HL-60 (cell line): ENCODE measurements at regions not wholly inside any gene's neighbourhood (a gene's known extent, or its start where the extent isn't known, plus 50 kb on each side); places are given as distances from the start of the nearest gene placed in this dataset.

Experiments
- DNase-seq, 2 experiments: peaks; one replicate each; pipeline ENCODE4 v3.0.0-alpha.2; 2010 to 2020; ENCODE audit warnings: low read depth in 1 of 2, low spot score in 1 of 2
- H3K27ac ChIP-seq: fragments of 250-450 bp; sonication (Bioruptor Pico); replicated peaks from 2 replicates; pipeline ENCODE4 v1.5.1; 2020; ENCODE audit warnings: mild to moderate bottlenecking, moderate library complexity
- H3K27me3 ChIP-seq: fragments of 250-450 bp; sonication (Bioruptor Pico); 2 replicates; pipeline ENCODE4 v1.5.1; 2021; ENCODE audit warnings: mild to moderate bottlenecking, moderate library complexity; ENCODE audit not compliant: insufficient read depth, poor library complexity, severe bottlenecking
- H3K4me3 ChIP-seq: replicated peaks from 2 replicates; pipeline ENCODE4 v1.5.1; 2011; ENCODE audit warnings: mild to moderate bottlenecking, control low read depth, low read length; ENCODE audit not compliant: insufficient read depth
- GABPA ChIP-seq: IDR thresholded peaks from 2 replicates; pipeline ENCODE4 v1.6.1; 2012; ENCODE audit warnings: low read depth
- POLR2AphosphoS5 ChIP-seq: IDR thresholded peaks from 2 replicates; pipeline ENCODE4 v1.6.1; 2012; ENCODE audit warnings: low read depth
- SPI1 ChIP-seq: IDR thresholded peaks from 2 replicates; pipeline ENCODE4 v1.6.1; 2012; ENCODE audit warnings: low read depth, mild to moderate bottlenecking, borderline replicate concordance
- TF ChIP-seq, protein P1 (sequence below): IDR thresholded peaks from 2 replicates; pipeline ENCODE4 v1.6.1; 2012; ENCODE audit warnings: low read depth; ENCODE audit not compliant: insufficient replicate concordance
- TF ChIP-seq, protein P2 (sequence below): IDR thresholded peaks from one replicate; pipeline ENCODE4 v1.5.1; 2011; ENCODE audit warnings: low read length, control low read depth, inconsistent platforms; ENCODE audit not compliant: insufficient read depth

DNA sequence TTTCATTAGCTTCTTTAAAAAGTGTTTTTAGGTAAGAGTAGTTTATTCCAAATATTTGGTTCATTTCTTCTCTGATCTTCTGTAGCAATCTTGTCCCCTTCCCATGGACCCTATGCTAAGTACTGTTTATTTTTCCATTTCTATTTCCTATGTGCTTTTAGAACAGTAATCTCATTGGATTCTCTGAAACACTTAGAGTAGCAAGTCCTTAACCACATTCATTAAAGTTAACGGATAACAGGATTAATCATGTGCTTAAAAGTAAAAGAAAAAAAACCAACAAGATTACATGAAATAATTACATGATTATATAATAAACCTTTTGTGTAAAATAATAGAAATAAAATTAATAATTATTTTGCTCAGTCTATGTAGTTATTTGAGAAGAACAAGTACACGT lies 929.7 kb downstream of the C4orf33 start:
- TF ChIP-seq GABPA (no peak), POLR2AphosphoS5 (no peak), SPI1 (no peak)
- TF ChIP-seq, protein P1, sequence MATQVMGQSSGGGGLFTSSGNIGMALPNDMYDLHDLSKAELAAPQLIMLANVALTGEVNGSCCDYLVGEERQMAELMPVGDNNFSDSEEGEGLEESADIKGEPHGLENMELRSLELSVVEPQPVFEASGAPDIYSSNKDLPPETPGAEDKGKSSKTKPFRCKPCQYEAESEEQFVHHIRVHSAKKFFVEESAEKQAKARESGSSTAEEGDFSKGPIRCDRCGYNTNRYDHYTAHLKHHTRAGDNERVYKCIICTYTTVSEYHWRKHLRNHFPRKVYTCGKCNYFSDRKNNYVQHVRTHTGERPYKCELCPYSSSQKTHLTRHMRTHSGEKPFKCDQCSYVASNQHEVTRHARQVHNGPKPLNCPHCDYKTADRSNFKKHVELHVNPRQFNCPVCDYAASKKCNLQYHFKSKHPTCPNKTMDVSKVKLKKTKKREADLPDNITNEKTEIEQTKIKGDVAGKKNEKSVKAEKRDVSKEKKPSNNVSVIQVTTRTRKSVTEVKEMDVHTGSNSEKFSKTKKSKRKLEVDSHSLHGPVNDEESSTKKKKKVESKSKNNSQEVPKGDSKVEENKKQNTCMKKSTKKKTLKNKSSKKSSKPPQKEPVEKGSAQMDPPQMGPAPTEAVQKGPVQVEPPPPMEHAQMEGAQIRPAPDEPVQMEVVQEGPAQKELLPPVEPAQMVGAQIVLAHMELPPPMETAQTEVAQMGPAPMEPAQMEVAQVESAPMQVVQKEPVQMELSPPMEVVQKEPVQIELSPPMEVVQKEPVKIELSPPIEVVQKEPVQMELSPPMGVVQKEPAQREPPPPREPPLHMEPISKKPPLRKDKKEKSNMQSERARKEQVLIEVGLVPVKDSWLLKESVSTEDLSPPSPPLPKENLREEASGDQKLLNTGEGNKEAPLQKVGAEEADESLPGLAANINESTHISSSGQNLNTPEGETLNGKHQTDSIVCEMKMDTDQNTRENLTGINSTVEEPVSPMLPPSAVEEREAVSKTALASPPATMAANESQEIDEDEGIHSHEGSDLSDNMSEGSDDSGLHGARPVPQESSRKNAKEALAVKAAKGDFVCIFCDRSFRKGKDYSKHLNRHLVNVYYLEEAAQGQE: no peak
- TF ChIP-seq, protein P2, sequence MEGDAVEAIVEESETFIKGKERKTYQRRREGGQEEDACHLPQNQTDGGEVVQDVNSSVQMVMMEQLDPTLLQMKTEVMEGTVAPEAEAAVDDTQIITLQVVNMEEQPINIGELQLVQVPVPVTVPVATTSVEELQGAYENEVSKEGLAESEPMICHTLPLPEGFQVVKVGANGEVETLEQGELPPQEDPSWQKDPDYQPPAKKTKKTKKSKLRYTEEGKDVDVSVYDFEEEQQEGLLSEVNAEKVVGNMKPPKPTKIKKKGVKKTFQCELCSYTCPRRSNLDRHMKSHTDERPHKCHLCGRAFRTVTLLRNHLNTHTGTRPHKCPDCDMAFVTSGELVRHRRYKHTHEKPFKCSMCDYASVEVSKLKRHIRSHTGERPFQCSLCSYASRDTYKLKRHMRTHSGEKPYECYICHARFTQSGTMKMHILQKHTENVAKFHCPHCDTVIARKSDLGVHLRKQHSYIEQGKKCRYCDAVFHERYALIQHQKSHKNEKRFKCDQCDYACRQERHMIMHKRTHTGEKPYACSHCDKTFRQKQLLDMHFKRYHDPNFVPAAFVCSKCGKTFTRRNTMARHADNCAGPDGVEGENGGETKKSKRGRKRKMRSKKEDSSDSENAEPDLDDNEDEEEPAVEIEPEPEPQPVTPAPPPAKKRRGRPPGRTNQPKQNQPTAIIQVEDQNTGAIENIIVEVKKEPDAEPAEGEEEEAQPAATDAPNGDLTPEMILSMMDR: no peak

DNA sequence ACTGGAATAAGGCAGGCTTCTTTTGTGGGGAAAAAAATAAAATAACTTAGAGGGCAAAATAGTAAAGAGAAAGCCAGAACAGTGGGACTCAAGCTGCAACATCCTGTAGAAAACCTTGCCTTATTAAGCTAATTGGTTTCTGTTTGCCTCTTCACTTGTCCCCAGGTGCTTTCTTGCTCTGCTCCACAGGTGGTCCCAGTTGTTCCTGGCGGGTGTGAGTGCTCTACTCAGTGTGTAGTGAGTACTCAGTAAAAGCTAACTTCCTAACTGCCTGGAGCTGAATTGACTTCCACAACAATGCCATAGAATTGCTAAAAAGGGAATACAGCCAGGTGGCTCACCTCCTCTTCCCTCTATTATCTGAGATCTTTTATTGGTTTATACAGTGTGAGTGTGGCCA lies 930.2 kb downstream of the C4orf33 start:
- Histone ChIP-seq H3K27ac (no peak overlapping the region), H3K4me3 (no peak overlapping the region), H3K27me3 (no peaks in the 10 kb centered on the region)
- TF ChIP-seq GABPA (no peak), SPI1 (no peak), POLR2AphosphoS5 (no peak)
- TF ChIP-seq, protein P1: no peak
- TF ChIP-seq, protein P2: no peak
- DNase-seq: no peak

More for the DNA sequence above, 929.7 kb downstream of the C4orf33 start:
- no peak for DNase-seq
- Histone ChIP-seq H3K27ac (no peak overlapping the region), H3K4me3 (no peak overlapping the region), H3K27me3 (no peaks in the 10 kb centered on the region)

DNA sequence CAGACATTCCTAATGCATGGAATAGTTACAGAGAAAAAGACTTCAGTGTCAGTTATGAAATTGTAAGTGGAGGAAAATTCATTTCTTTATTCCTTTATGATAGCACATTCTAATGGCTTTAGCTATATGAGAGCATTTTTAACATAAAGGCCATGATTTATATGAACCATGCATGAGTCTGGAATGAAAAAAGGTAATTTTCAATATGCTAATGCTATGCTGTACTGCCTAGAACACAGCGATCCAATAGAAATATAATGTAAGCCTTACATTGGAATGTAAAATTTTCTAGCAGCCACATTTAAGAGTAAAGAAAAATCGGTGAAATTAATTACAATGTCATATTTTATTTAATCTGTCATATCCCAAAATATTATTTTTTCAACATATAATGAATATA lies 932.0 kb downstream of the C4orf33 start:
- H3K4me3 ChIP-seq: no peak overlapping the region
- TF ChIP-seq, protein P1: no peak
- TF ChIP-seq, protein P2: no peak
- TF ChIP-seq GABPA: no peak
- no peak for TF ChIP-seq SPI1
- TF ChIP-seq POLR2AphosphoS5: no peak
- no peak overlapping the region for H3K27ac ChIP-seq
- DNase-seq: no peak
- H3K27me3 ChIP-seq: no peaks in the 10 kb centered on the region
